Vagina (tissue), 2 donors: ENCODE measurements at regions not wholly inside any gene's neighbourhood (a gene's known extent, or its start where the extent isn't known, plus 50 kb on each side); places are given as distances from the start of the nearest gene placed in this dataset.

Experiments used
- DNase-seq, 2 donors: peaks; one replicate each; pipeline ENCODE4 v3.0.0-alpha.2; 2017; ENCODE audit errors: extremely low spot score in 2 of 2
- H3K27ac ChIP-seq: fragments of 200-600 bp; sonication (generic); one replicate; pipeline ENCODE4 v1.5.1; 2019
- H3K27me3 ChIP-seq: fragments of 200-600 bp; sonication (generic); one replicate; pipeline ENCODE4 v1.5.1; 2019
- H3K36me3 ChIP-seq, 2 donors: fragments of 200-600 bp; sonication (generic); one replicate each; pipeline ENCODE4 v1.5.1; 2017 to 2019
- H3K4me1 ChIP-seq: fragments of 200-600 bp; sonication (generic); one replicate; pipeline ENCODE4 v1.5.1; 2019
- H3K4me3 ChIP-seq, 2 donors: fragments of 200-600 bp; sonication (generic); 1 replicate in 1 of 2; 2 replicates in 1 of 2; pipeline ENCODE4 v1.5.1; 2016 to 2019
- H3K9me3 ChIP-seq: fragments of 200-600 bp; sonication (generic); one replicate; pipeline ENCODE4 v1.5.1; 2019
- CTCF ChIP-seq, 3 experiments: fragments of 450-650 bp in 2 of 3; fragments of 200-600 bp in 1 of 3; sonication (generic) in 1 of 3; IDR thresholded peaks; one replicate each; pipeline ENCODE4 v1.5.1; 2017 to 2019; ENCODE audit warnings: antibody characterized with exemption in 3 of 3, mild to moderate bottlenecking in 2 of 3, moderate library complexity in 2 of 3
- POLR2A ChIP-seq, 2 donors: fragments of 450-650 bp; IDR thresholded peaks; one replicate each; pipeline ENCODE4 v1.6.1; 2017; ENCODE audit warnings: antibody characterized with exemption in 2 of 2, mild to moderate bottlenecking in 2 of 2, moderate library complexity in 2 of 2
- POLR2AphosphoS5 ChIP-seq, 2 donors: sonication (generic); formaldehyde crosslinking; IDR thresholded peaks; one replicate each; pipeline ENCODE4 v1.9.0; 2017; ENCODE audit warnings: antibody characterized with exemption in 2 of 2, mild to moderate bottlenecking in 2 of 2, low read depth in 1 of 2; ENCODE audit not compliant: insufficient read depth in 1 of 2
- intact Hi-C: fragments of 100-400 bp; cut with DNase I; formaldehyde crosslinking; loops from one replicate; pipeline ENCODE4 v1.15.1; 2023

- no peak for TF ChIP-seq POLR2AphosphoS5 (IDR thresholded peaks at IDR 0.05; ENCODE audit: insufficient read depth in 1 of 2, low read depth in 1 of 2)
- TF ChIP-seq POLR2A (IDR thresholded peaks at IDR 0.05) = no peak
- no peak for TF ChIP-seq CTCF (IDR thresholded peaks at IDR 0.05)
- no peak overlapping the region for H3K27ac ChIP-seq
- no peaks in the 10 kb centered on the region for H3K27me3 ChIP-seq
- no peaks in the 10 kb centered on the region for H3K4me1 ChIP-seq
- no peak overlapping the region for H3K4me3 ChIP-seq
- H3K36me3 ChIP-seq = no peaks in the 10 kb centered on the region
- DNase-seq = no peak
- H3K9me3 ChIP-seq = no peaks in the 10 kb centered on the region
- intact Hi-C loops = no loop called here
Observed at GRCh38 chr15:96402403-96402802, 71.9 kb downstream of the NR2F2 start.

- no peaks in the 10 kb centered on the region for H3K4me1 ChIP-seq
- H3K27ac ChIP-seq = no peak overlapping the region
- intact Hi-C loops = no loop called here
- TF ChIP-seq POLR2AphosphoS5 (IDR thresholded peaks at IDR 0.05; ENCODE audit: insufficient read depth in 1 of 2, low read depth in 1 of 2) (no peak), CTCF (IDR thresholded peaks at IDR 0.05) (no peak), POLR2A (IDR thresholded peaks at IDR 0.05) (no peak)
- no peaks in the 10 kb centered on the region for H3K9me3 ChIP-seq
- no peak overlapping the region for H3K4me3 ChIP-seq
- no peaks in the 10 kb centered on the region for H3K27me3 ChIP-seq
- no peak for DNase-seq
- no peaks in the 10 kb centered on the region for H3K36me3 ChIP-seq
Observed at GRCh38 chr15:96403071-96403470, 72.6 kb downstream of the NR2F2 start.

- Histone ChIP-seq H3K27me3 (peaks cover 3% of the 10 kb centered on the region), H3K36me3 (no peaks in the 10 kb centered on the region), H3K27ac (no peak overlapping the region), H3K4me1 (peaks cover 2% of the 10 kb centered on the region), H3K4me3 (no peak overlapping the region), H3K9me3 (no peaks in the 10 kb centered on the region)
- TF ChIP-seq POLR2AphosphoS5 (IDR thresholded peaks at IDR 0.05; ENCODE audit: insufficient read depth in 1 of 2, low read depth in 1 of 2) = no peak
- no peak for TF ChIP-seq POLR2A (IDR thresholded peaks at IDR 0.05)
- no peak for TF ChIP-seq CTCF (IDR thresholded peaks at IDR 0.05)
- intact Hi-C loops = no loop called here
- no peak for DNase-seq
Observed at GRCh38 chr15:96403932-96404331, 73.4 kb downstream of the NR2F2 start.

GRCh38 chr15:96404560-96404959 is 74.1 kb downstream of the NR2F2 start:
- DNase-seq = no peak
- Histone ChIP-seq H3K4me1 (peaks cover 8% of the 10 kb centered on the region), H3K27ac (no peak overlapping the region), H3K36me3 (no peaks in the 10 kb centered on the region), H3K27me3 (peaks cover 3% of the 10 kb centered on the region), H3K9me3 (no peaks in the 10 kb centered on the region), H3K4me3 (no peak overlapping the region)
- intact Hi-C loops = no loop called here
- TF ChIP-seq POLR2AphosphoS5 (IDR thresholded peaks at IDR 0.05; ENCODE audit: insufficient read depth in 1 of 2, low read depth in 1 of 2) (no peak), POLR2A (IDR thresholded peaks at IDR 0.05) (no peak), CTCF (IDR thresholded peaks at IDR 0.05) (no peak)

- intact Hi-C loops = no loop called here
- Histone ChIP-seq H3K27ac (no peak overlapping the region), H3K4me1 (peaks cover 16% of the 10 kb centered on the region), H3K4me3 (no peak overlapping the region), H3K9me3 (no peaks in the 10 kb centered on the region), H3K27me3 (peaks cover 3% of the 10 kb centered on the region), H3K36me3 (no peaks in the 10 kb centered on the region)
- DNase-seq = no peak
- no peak for TF ChIP-seq CTCF (IDR thresholded peaks at IDR 0.05)
- TF ChIP-seq POLR2AphosphoS5 (IDR thresholded peaks at IDR 0.05; ENCODE audit: insufficient read depth in 1 of 2, low read depth in 1 of 2) = no peak
- no peak for TF ChIP-seq POLR2A (IDR thresholded peaks at IDR 0.05)
Observed at GRCh38 chr15:96406291-96406690, 75.8 kb downstream of the NR2F2 start.
